GM03348 (cell line): ENCODE measurements at regions not wholly inside any gene's neighbourhood (a gene's known extent, or its start where the extent isn't known, plus 50 kb on each side); places are given as distances from the start of the nearest gene placed in this dataset.

Source experiments
- DNase-seq: peaks from one replicate; pipeline ENCODE4 v3.0.0; 2012; ENCODE audit warnings: low spot score

- DNase-seq = no peak
Observed at GRCh38 chr14:97445367-97445766, 648.2 kb downstream of the VRK1 start.

- no peak for DNase-seq
Observed at GRCh38 chr14:97446087-97446486, 648.9 kb downstream of the VRK1 start.

- no peak for DNase-seq
Observed at GRCh38 chr14:97452314-97452713, 655.1 kb downstream of the VRK1 start.

- DNase-seq = no peak
Observed at GRCh38 chr14:97453991-97454390, 656.8 kb downstream of the VRK1 start.

- no peak for DNase-seq
Observed at GRCh38 chr14:97456462-97456861, 659.3 kb downstream of the VRK1 start.

- no peak for DNase-seq
Observed at GRCh38 chr14:97456958-97457357, 659.8 kb downstream of the VRK1 start.

GRCh38 chr14:97457575-97458085 lies 660.4 kb downstream of the VRK1 start:
- DNase-seq = no peak

- DNase-seq = no peak
Observed at GRCh38 chr14:97458255-97458654, 661.1 kb downstream of the VRK1 start.

GRCh38 chr14:97458661-97459579 lies 661.7 kb downstream of the VRK1 start:
- no peak for DNase-seq

- DNase-seq = no peak
Observed at GRCh38 chr14:97462081-97462480, 664.9 kb downstream of the VRK1 start.

GRCh38 chr14:97468220-97468619 lies 671.0 kb downstream of the VRK1 start:
- DNase-seq = no peak

- no peak for DNase-seq
Observed at GRCh38 chr14:97477353-97477752, 680.2 kb downstream of the VRK1 start.

GRCh38 chr14:97485201-97485600 lies 688.0 kb downstream of the VRK1 start:
- no peak for DNase-seq

- DNase-seq = no peak
Observed at GRCh38 chr14:97486601-97487120, 689.5 kb downstream of the VRK1 start.

GRCh38 chr14:97489750-97490149 lies 692.6 kb downstream of the VRK1 start:
- DNase-seq = no peak

GRCh38 chr14:97490521-97491070 lies 693.4 kb downstream of the VRK1 start:
- no peak for DNase-seq

- no peak for DNase-seq
Observed at GRCh38 chr14:97491697-97492096, 694.5 kb downstream of the VRK1 start.

GRCh38 chr14:97499790-97500481 lies 702.8 kb downstream of the VRK1 start:
- no peak for DNase-seq

GRCh38 chr14:97506626-97507025 lies 709.4 kb downstream of the VRK1 start:
- DNase-seq = no peak

- no peak for DNase-seq
Observed at GRCh38 chr14:97513891-97514290, 716.7 kb downstream of the VRK1 start.

GRCh38 chr14:97517566-97518234 lies 720.5 kb downstream of the VRK1 start:
- no peak for DNase-seq

GRCh38 chr14:97523936-97524335 lies 726.8 kb downstream of the VRK1 start:
- no peak for DNase-seq
